HCT116 (cell line): ENCODE measurements at regions not wholly inside any gene's neighbourhood (a gene's known extent, or its start where the extent isn't known, plus 50 kb on each side); places are given as distances from the start of the nearest gene placed in this dataset.

Experiments used
- CTCF ChIP-seq, 3 experiments: fragments of 200-600 bp in 1 of 3; sonication (generic) in 1 of 3; IDR thresholded peaks in 2 of 3; conservative IDR thresholded peaks in 1 of 3; 2 replicates each; pipeline ENCODE4 v1.5.1; 2012 to 2017; ENCODE audit warnings: low read depth in 2 of 3, low read length in 2 of 3, antibody characterized with exemption in 1 of 3, borderline replicate concordance in 1 of 3, control low read depth in 1 of 3, mild to moderate bottlenecking in 1 of 3, mixed read lengths in 1 of 3, mixed run types in 1 of 3, moderate library complexity in 1 of 3; ENCODE audit not compliant: insufficient read depth in 1 of 3
- EZH2 ChIP-seq: fragments of 200-600 bp; sonication (generic); IDR thresholded peaks from 2 replicates; pipeline ENCODE4 v1.6.1; 2017; ENCODE audit warnings: antibody characterized with exemption, mixed run types
- EZH2phosphoT487 ChIP-seq: fragments of 200-600 bp; IDR thresholded peaks from 2 replicates; pipeline ENCODE4 v1.6.1; 2018; ENCODE audit warnings: antibody characterized with exemption, borderline replicate concordance
- POLR2A ChIP-seq: IDR thresholded peaks from 2 replicates; pipeline ENCODE4 v1.7.0; 2011; ENCODE audit warnings: borderline replicate concordance; ENCODE audit not compliant: insufficient read depth, insufficient read length; ENCODE audit errors: extremely low read depth

- TF ChIP-seq CTCF (IDR thresholded peaks at IDR 0.05 in 2 of 3, conservative IDR thresholded peaks at IDR 0.05 in 1 of 3; ENCODE audit: borderline replicate concordance in 1 of 3, insufficient read depth in 1 of 3, low read depth in 2 of 3, low read length in 2 of 3) (no peak), POLR2A (no peak), EZH2phosphoT487 (no peak), EZH2 (no peak)
Observed at GRCh38 chr1:116261227-116261626, 111.8 kb upstream of the ATP1A1 start.
